Neuron (in vitro differentiated cells): ENCODE measurements at regions not wholly inside any gene's neighbourhood (a gene's known extent, or its start where the extent isn't known, plus 50 kb on each side); places are given as distances from the start of the nearest gene placed in this dataset.

ENCODE experiments used
- H2AFZ ChIP-seq: one replicate; pipeline ENCODE4 v1.6.1; 2013; ENCODE audit warnings: low read depth, mild to moderate bottlenecking, inconsistent platforms, low read length, moderate library complexity
- H3K27me3 ChIP-seq: one replicate; pipeline ENCODE4 v1.6.1; 2013; ENCODE audit warnings: low read length; ENCODE audit not compliant: insufficient read depth
- H3K36me3 ChIP-seq: one replicate; pipeline ENCODE4 v1.6.1; 2013; ENCODE audit warnings: low read length; ENCODE audit not compliant: insufficient read depth
- H3K4me1 ChIP-seq: one replicate; pipeline ENCODE4 v1.6.1; 2013; ENCODE audit warnings: low read length; ENCODE audit not compliant: insufficient read depth
- H3K4me3 ChIP-seq: 2 replicates; pipeline ENCODE4 v1.5.1; 2013; ENCODE audit warnings: mild to moderate bottlenecking, low read length, moderate library complexity
- H3K9me3 ChIP-seq: one replicate; pipeline ENCODE4 v1.6.1; 2013; ENCODE audit warnings: low read length

DNA sequence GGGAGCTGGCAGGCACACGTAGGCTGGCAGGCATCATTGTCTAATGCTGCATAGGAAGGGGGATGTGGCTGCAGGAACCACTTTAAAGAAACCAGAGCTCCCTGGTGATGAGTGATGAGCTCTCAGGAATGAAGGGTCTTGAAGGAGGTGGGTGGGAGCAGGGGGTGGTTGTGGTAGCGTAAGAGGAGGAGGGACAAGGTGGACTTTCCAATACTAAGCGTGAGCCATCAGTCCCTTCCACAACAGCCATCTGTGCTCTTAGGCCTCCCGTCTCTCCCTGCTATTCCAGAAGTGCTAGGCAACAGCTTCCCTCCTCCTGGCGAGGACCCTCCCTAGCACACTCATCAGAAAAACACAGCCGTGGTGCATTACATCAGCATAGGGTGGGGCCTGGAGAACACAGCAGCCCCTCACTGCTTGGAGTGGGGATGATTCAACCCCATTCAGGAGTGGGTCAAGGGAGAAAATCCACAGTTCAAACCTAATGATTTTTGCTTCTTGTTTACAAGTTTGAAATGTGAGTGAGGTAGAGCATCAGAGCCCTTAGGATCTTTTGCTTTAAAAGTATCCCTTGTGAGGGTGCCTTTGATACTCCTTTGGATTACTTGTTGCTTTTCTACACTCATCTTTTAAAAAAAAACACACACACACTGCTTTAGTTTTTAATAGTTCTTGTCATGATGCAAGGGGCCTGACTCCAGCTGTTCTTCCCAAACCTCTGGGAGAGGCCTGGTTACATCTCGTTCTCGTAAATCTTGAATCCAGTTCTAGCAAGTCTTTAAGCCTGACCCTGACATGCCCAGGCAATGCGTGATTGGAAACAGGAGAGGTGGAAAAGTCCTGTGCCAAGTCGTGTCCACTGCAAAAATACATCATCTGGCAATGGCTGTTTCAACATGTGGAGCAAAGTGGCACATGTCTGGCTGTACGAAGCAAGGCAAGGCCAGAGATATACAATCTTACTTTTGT is 356.4 kb upstream of the DDHD1 start:
- H3K27me3 ChIP-seq = no peaks in the 10 kb centered on the region
- no peak overlapping the region for H2AFZ ChIP-seq
- H3K4me3 ChIP-seq = no peak overlapping the region
- H3K9me3 ChIP-seq = no peaks in the 10 kb centered on the region
- no peaks in the 10 kb centered on the region for H3K36me3 ChIP-seq
- H3K4me1 ChIP-seq = peaks cover 11% of the 10 kb centered on the region

DNA sequence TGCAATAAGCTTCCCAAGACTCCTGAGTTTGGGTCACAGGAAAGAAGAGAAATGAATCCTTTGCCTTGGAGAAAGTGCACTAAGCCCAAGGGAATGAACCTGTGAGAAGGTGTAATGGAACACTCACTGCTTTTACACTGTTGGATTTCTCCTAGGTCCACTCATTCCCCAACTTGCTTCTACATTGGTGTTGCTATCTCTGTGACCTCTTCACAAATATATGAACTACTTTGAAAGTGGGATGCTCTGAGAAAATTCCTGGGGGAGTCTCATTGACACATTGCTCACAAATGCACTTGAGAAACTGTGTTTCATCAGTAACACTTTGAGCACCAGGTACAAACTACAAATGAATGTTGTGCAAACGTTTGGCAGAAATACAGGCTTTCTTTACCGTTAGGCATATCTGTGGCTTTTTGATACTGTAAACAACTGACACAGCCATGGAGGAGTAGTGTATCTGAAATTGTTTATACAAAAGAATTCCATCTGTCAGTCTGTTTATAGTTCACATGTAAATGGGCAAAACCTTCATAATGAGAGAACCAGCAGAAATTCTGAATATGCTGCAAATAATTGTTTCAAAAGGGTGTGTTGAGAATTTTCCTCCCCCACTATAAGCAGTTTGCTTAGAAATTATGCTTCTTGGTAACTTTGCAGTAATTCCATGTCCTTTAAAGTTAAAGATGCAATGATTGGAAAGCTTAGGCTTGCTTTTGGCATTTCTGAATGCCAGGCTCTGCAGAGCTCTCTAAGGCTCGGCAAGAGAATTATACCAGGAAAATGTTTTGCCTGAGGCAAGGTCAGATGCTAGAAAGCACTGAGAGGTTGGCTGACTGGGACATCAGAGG is 348.5 kb upstream of the DDHD1 start:
- no peaks in the 10 kb centered on the region for H3K9me3 ChIP-seq
- H3K36me3 ChIP-seq = no peaks in the 10 kb centered on the region
- H2AFZ ChIP-seq = no peak overlapping the region
- no peaks in the 10 kb centered on the region for H3K4me1 ChIP-seq
- H3K4me3 ChIP-seq = no peak overlapping the region
- no peaks in the 10 kb centered on the region for H3K27me3 ChIP-seq

DNA sequence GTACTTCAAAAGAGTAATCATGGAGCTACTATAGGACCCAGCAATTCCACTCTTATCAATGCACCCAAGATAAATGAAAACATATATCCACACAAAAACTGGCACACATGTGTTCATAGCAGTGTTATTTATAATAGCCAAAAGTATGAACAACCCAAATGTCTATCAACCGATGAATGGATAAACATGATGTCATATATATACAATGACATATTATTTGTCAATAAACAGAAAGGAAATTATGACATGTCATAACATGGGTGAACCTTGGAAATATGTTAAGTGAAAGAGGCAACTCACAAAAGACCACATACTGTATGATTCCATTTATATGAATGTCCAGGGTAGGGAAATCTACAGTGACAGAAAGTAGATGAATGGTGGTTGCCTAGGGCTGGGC is 347.1 kb upstream of the DDHD1 start:
- H3K4me3 ChIP-seq = no peak overlapping the region
- no peaks in the 10 kb centered on the region for H3K4me1 ChIP-seq
- no peak overlapping the region for H2AFZ ChIP-seq
- no peaks in the 10 kb centered on the region for H3K9me3 ChIP-seq
- no peaks in the 10 kb centered on the region for H3K36me3 ChIP-seq
- H3K27me3 ChIP-seq = no peaks in the 10 kb centered on the region

DNA sequence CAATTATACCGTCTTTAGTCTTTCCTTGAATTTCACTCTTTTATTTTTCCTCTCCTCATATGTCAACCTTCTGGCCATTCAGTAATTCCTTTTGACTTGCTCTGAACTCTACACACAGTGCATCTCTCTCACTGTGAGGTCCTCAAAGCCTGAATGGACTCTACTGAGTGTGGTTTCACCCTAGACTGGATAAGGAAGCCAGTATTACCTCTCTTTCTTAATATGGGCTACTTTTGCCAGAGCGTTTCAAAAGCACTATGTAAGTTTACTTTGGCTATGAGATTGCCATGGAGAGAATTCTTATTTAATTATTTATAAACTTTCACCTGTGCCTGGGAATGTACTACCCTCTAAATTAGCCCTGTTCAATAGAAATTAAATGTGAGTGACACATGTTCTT is 343.5 kb upstream of the DDHD1 start:
- no peak overlapping the region for H3K4me3 ChIP-seq
- H2AFZ ChIP-seq = no peak overlapping the region
- no peaks in the 10 kb centered on the region for H3K9me3 ChIP-seq
- no peaks in the 10 kb centered on the region for H3K4me1 ChIP-seq
- H3K27me3 ChIP-seq = no peaks in the 10 kb centered on the region
- no peaks in the 10 kb centered on the region for H3K36me3 ChIP-seq

DNA sequence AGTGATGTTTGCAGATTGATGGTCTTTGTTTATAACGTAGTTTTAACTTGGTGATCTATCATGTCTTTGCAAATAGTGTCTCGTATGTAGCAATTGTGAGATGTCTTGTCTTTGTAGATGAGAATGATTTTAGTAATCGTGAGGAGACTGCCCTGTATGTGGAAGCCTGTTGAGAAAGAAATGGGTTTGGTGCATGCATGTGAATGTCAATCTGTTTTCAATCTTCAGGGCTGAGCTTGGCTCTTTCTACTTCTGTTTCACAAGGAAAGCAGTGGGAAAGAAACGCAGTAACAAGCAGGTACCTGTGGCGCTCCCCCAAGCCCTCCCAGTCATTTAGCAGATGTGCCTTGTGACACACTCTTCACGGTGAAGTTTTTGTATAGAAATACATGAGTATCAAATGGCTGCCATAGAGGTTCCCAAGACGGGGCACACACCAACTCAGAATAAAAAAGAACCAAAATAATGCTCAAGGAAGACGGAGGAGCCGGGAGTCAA is 342.8 kb upstream of the DDHD1 start:
- no peaks in the 10 kb centered on the region for H3K4me1 ChIP-seq
- no peaks in the 10 kb centered on the region for H3K27me3 ChIP-seq
- no peak overlapping the region for H3K4me3 ChIP-seq
- H2AFZ ChIP-seq = no peak overlapping the region
- H3K36me3 ChIP-seq = no peaks in the 10 kb centered on the region
- no peaks in the 10 kb centered on the region for H3K9me3 ChIP-seq

DNA sequence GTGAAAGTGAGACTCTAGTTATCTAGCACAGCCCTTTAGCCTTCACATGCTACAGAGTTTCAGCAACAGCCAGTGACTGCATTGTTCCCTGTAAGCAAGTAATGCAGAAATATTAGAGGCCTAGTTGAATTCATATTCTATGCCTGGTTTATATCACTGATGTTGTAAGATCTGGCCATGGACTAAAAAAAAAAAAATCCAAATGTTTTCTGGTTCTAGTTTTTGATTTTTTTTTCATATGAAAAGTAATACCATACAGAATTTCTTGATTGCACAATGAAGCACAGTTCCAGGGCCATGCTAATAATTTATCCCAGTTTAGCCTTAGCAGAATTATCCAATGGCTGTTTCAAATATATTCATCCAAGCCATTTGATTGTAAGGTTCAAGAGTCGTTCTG is 341.5 kb upstream of the DDHD1 start:
- H2AFZ ChIP-seq = no peak overlapping the region
- no peak overlapping the region for H3K4me3 ChIP-seq
- no peaks in the 10 kb centered on the region for H3K36me3 ChIP-seq

DNA sequence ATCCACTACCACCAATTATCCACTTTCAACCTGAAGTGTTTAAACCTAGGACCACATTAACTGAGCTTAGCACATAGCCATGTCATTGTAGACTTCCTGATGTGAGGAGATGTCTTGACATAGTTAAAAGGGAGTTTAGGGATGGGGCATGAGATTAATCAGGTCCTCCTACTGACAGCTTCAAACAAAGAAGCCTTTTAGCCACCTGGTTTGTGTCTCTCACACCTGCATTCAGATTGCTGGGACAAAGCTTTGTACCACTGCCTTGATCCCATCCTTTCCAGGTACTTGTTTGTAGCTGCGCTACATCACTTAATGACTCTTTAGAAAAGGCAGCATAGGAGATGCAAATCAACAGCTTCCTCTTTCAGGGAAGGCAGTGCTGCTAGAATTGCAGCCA is 340.7 kb upstream of the DDHD1 start:
- no peak overlapping the region for H2AFZ ChIP-seq
- no peaks in the 10 kb centered on the region for H3K4me1 ChIP-seq
- no peaks in the 10 kb centered on the region for H3K36me3 ChIP-seq
- no peaks in the 10 kb centered on the region for H3K27me3 ChIP-seq
- H3K4me3 ChIP-seq = no peak overlapping the region
- H3K9me3 ChIP-seq = no peaks in the 10 kb centered on the region

More for the DNA sequence above, 341.5 kb upstream of the DDHD1 start:
- H3K4me1 ChIP-seq = no peaks in the 10 kb centered on the region
- no peaks in the 10 kb centered on the region for H3K27me3 ChIP-seq
- no peaks in the 10 kb centered on the region for H3K9me3 ChIP-seq

DNA sequence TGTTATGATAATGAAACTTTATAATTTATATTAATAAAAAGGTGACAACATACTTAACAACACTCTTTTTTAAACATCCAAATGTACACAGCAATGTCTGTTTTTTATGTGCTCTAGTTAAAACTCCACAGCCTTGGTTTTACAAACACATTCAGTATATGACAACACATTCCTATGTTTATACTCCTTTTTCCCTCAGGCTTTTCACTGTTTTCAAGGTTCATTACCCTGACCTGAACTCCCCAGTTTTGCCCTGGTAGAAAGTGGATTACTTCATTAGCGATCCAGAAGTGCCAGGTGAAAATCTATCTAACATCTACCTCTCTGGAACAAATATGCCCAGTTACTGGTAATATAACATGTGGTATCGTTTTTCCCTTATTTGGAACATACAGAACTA is 340.2 kb upstream of the DDHD1 start:
- Histone ChIP-seq H3K9me3 (no peaks in the 10 kb centered on the region), H2AFZ (no peak overlapping the region), H3K36me3 (no peaks in the 10 kb centered on the region), H3K4me1 (no peaks in the 10 kb centered on the region), H3K27me3 (no peaks in the 10 kb centered on the region), H3K4me3 (no peak overlapping the region)

DNA sequence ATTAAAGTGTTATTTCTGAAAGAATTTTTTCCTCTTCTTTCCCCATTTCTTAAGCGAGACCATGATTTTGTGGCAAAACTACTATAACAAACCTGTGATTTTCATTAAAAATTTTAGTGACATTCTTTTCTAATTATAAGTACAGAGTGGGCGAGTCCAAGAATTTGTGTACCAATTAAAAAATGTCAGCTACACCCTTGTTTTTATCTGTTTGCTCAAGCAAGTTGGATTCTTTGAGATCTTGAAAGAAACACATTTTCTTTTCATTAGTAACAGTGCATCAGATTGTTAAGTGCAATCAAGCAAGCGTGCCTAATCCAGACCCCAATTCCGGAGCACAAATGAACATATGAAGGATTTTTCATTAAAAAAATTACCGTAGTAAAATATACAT is 338.8 kb upstream of the DDHD1 start:
- no peak overlapping the region for H2AFZ ChIP-seq
- no peaks in the 10 kb centered on the region for H3K4me1 ChIP-seq
- H3K27me3 ChIP-seq = no peaks in the 10 kb centered on the region
- H3K9me3 ChIP-seq = no peaks in the 10 kb centered on the region
- no peaks in the 10 kb centered on the region for H3K36me3 ChIP-seq
- no peak overlapping the region for H3K4me3 ChIP-seq

DNA sequence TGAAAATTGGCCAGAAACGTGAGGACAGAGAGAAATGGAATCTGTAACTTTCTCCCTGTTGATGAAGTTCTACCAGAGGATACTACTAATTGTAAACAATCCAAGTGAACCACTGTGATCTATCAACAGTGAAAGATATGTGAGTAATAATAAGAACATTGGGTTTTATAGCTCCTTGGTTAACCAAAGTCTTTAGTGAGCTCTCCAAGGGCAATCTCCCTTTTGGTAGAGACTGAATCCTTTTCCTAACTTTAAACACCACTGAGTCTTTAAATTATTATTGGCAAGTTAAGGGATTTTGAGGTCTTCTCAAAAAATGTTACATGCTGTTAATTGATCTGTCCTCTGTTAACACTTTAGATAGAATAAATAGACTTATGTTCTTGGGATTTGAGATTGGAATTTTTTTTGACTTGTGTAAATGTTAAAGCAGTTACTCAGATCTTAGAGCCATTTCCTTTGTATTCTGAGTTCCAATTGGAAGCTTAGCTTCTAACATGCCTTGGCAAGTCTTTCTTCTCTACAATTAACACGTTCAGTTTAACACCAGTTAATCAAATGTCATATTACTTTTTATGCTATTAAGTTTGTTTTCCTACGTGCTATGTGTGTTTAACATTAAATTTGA is 338.2 kb upstream of the DDHD1 start:
- Histone ChIP-seq H3K36me3 (no peaks in the 10 kb centered on the region), H3K4me1 (no peaks in the 10 kb centered on the region), H3K27me3 (no peaks in the 10 kb centered on the region), H3K9me3 (no peaks in the 10 kb centered on the region), H2AFZ (no peak overlapping the region), H3K4me3 (no peak overlapping the region)

DNA sequence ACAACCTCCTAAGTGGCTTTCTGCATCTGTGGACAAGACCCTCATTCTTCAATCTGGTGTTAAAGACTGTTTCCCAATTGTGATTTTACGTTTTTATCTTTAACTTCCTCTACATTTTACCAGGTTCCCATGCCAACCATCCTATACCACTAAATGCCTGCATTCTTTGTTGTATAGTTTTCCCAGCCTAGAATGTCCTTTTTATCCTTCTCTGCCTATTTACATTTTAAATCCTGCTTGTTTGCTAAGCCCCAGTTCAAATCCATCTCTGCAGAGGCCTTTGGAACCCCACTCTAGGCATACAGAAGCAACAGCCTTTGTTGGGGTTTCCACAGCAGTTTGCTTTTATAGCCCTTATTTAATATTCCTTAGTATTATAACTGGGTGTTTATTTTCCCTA is 325.1 kb upstream of the DDHD1 start:
- Histone ChIP-seq H2AFZ (no peak overlapping the region), H3K36me3 (no peaks in the 10 kb centered on the region), H3K4me3 (no peak overlapping the region), H3K27me3 (no peaks in the 10 kb centered on the region), H3K9me3 (peaks cover 1% of the 10 kb centered on the region), H3K4me1 (no peaks in the 10 kb centered on the region)

DNA sequence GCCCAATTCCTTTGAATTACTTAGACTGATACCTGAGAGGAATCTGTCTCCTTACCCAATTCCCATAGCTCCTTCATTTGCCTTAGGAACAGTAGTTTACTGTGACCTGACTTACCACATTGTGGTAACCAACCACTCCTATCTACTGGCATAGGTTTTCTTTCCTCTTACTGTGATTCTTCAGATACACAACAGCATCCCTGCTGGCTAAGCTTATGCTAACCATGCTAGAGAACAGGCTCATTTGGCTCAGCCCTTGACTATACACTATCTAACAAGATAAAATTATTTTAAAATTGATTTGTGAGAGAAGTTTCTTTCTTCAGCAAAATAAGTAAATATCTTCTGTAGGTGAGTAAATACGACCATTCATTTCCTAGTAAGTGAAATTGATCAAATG is 320.4 kb upstream of the DDHD1 start:
- Histone ChIP-seq H3K9me3 (no peaks in the 10 kb centered on the region), H3K36me3 (no peaks in the 10 kb centered on the region), H2AFZ (no peak overlapping the region), H3K27me3 (no peaks in the 10 kb centered on the region), H3K4me3 (no peak overlapping the region), H3K4me1 (no peaks in the 10 kb centered on the region)

DNA sequence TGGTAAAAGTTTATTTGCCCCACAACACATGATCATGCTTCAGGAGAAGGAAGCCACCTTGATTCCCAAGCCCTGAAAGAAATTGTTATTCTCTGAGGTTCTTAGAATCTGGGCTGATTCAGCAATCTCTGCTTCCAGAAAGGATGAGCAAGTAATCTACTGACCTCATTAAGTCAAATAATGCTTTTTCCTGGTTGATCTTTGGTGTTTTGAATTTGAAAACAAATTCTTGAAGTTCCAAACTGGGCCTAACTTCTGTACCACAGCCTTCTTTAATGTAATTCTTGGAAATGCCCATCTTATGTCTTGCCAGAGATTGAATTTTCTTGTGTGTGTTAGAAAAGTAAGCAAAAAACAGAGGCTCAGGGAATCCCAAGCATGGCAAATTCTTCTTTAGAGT is 319.2 kb upstream of the DDHD1 start:
- Histone ChIP-seq H3K27me3 (no peaks in the 10 kb centered on the region), H2AFZ (no peak overlapping the region), H3K9me3 (no peaks in the 10 kb centered on the region), H3K4me3 (no peak overlapping the region), H3K36me3 (no peaks in the 10 kb centered on the region), H3K4me1 (no peaks in the 10 kb centered on the region)
